OCI-LY1 (cell line): ENCODE measurements at regions not wholly inside any gene's neighbourhood (a gene's known extent, or its start where the extent isn't known, plus 50 kb on each side); places are given as distances from the start of the nearest gene placed in this dataset.

Experiments
- H2AFZ ChIP-seq: fragments of 200-600 bp; sonication (generic), shearing (Covaris generic); 2 replicates; pipeline ENCODE4 v1.6.0; 2014; ENCODE audit warnings: antibody characterized with exemption, mild to moderate bottlenecking, low read length
- H3F3A ChIP-seq: fragments of 200-600 bp; sonication (generic), shearing (Covaris generic); 2 replicates; pipeline ENCODE4 v1.6.0; 2014; ENCODE audit warnings: mild to moderate bottlenecking, antibody characterized with exemption, low read length, moderate library complexity; ENCODE audit not compliant: insufficient read depth
- H3K27ac ChIP-seq: fragments of 200-600 bp; sonication (generic); 2 replicates; pipeline ENCODE4 v1.5.1; 2014; ENCODE audit warnings: low read length, mixed run types, mild to moderate bottlenecking, low read depth; ENCODE audit not compliant: poor library complexity, severe bottlenecking
- H3K27me3 ChIP-seq: fragments of 200-600 bp; sonication (generic); 2 replicates; pipeline ENCODE4 v1.6.0; 2014; ENCODE audit warnings: antibody characterized with exemption, mild to moderate bottlenecking, low read length, moderate library complexity; ENCODE audit not compliant: insufficient read depth
- H3K36me3 ChIP-seq: fragments of 200-600 bp; sonication (generic); 2 replicates; pipeline ENCODE4 v1.6.1; 2014; ENCODE audit warnings: mild to moderate bottlenecking, antibody characterized with exemption, low read length, moderate library complexity, mixed read lengths; ENCODE audit not compliant: insufficient read depth
- H3K4me1 ChIP-seq: fragments of 200-600 bp; sonication (generic); 2 replicates; pipeline ENCODE4 v1.5.1; 2014; ENCODE audit warnings: mild to moderate bottlenecking, low read length, moderate library complexity; ENCODE audit not compliant: insufficient read depth, severe bottlenecking
- H3K4me2 ChIP-seq: fragments of 200-600 bp; sonication (generic), shearing (Covaris generic); 2 replicates; pipeline ENCODE4 v1.6.1; 2014; ENCODE audit warnings: low read length
- H3K4me3 ChIP-seq: fragments of 200-600 bp; sonication (generic); 2 replicates; pipeline ENCODE4 v1.5.1; 2014; ENCODE audit warnings: low read length, low read depth, mild to moderate bottlenecking, mixed read lengths; ENCODE audit not compliant: poor library complexity, severe bottlenecking
- H3K79me2 ChIP-seq: fragments of 200-600 bp; shearing (Covaris generic); 2 replicates; pipeline ENCODE4 v1.6.1; 2016; ENCODE audit warnings: mixed run types, low read length, mixed read lengths; ENCODE audit not compliant: insufficient read depth
- H3K9ac ChIP-seq: fragments of 200-600 bp; sonication (generic), shearing (Covaris generic); 2 replicates; pipeline ENCODE4 v1.6.1; 2014; ENCODE audit warnings: mild to moderate bottlenecking, low read length, mixed read lengths
- H3K9me2 ChIP-seq: fragments of 200-600 bp; sonication (generic), shearing (Covaris generic); 2 replicates; pipeline ENCODE4 v1.6.1; 2014; ENCODE audit warnings: low read depth, mild to moderate bottlenecking, low read length, mixed read lengths
- H3K9me3 ChIP-seq: fragments of 200-600 bp; shearing (Covaris generic); 2 replicates; pipeline ENCODE4 v1.6.1; 2014; ENCODE audit warnings: low read length, mixed read lengths
- H4K20me1 ChIP-seq: fragments of 200-600 bp; sonication (generic), shearing (Covaris generic); 2 replicates; pipeline ENCODE4 v1.6.0; 2016; ENCODE audit warnings: mild to moderate bottlenecking, low read length; ENCODE audit not compliant: insufficient read depth
- CTCF ChIP-seq: fragments of 200-600 bp; sonication (generic), shearing (Covaris generic); IDR thresholded peaks from 2 replicates; pipeline ENCODE4 v1.5.1; 2017; ENCODE audit warnings: mild to moderate bottlenecking, antibody characterized with exemption, low read length, moderate library complexity, mixed read lengths
- EZH2 ChIP-seq: fragments of 200-600 bp; sonication (generic), shearing (Covaris generic); IDR thresholded peaks from 2 replicates; pipeline ENCODE4 v1.8.0; 2017; ENCODE audit warnings: borderline replicate concordance, mixed run types, mild to moderate bottlenecking, antibody characterized with exemption, low read length, moderate library complexity, mixed read lengths

GRCh38 chr11:10920875-10921274, 63.0 kb upstream of the ZBED5 start:
- H3K36me3 ChIP-seq: no peaks in the 10 kb centered on the region
- no peak overlapping the region for H3K27ac ChIP-seq
- no peak overlapping the region for H3K4me3 ChIP-seq
- peaks cover 3% of the 10 kb centered on the region; the same call in 1 of the 2 replicates for H3K9me3 ChIP-seq
- no peaks in the 10 kb centered on the region for H3K4me1 ChIP-seq
- no peak overlapping the region for H2AFZ ChIP-seq
- no peaks in the 10 kb centered on the region for H3F3A ChIP-seq
- TF ChIP-seq EZH2 (no peak), CTCF (no peak)
- no peak overlapping the region for H3K9ac ChIP-seq
- H4K20me1 ChIP-seq: no peaks in the 10 kb centered on the region
- H3K4me2 ChIP-seq: no peak overlapping the region
- no peaks in the 10 kb centered on the region for H3K79me2 ChIP-seq
- H3K9me2 ChIP-seq: no peaks in the 10 kb centered on the region
- no peaks in the 10 kb centered on the region for H3K27me3 ChIP-seq

GRCh38 chr11:10920205-10920604, 62.4 kb upstream of the ZBED5 start:
- Histone ChIP-seq H3F3A (no peaks in the 10 kb centered on the region), H3K27me3 (no peaks in the 10 kb centered on the region), H3K9ac (no peak overlapping the region), H3K9me2 (no peaks in the 10 kb centered on the region), H4K20me1 (no peaks in the 10 kb centered on the region), H2AFZ (no peak overlapping the region), H3K27ac (no peak overlapping the region), H3K4me2 (no peak overlapping the region), H3K9me3 (peaks cover 3% of the 10 kb centered on the region; the same call in 1 of the 2 replicates), H3K79me2 (no peaks in the 10 kb centered on the region), H3K4me1 (no peaks in the 10 kb centered on the region), H3K36me3 (no peaks in the 10 kb centered on the region), H3K4me3 (no peak overlapping the region)
- TF ChIP-seq CTCF: no peak

GRCh38 chr11:10918698-10919097, 60.8 kb upstream of the ZBED5 start:
- no peaks in the 10 kb centered on the region for H3K79me2 ChIP-seq
- H3K4me3 ChIP-seq: no peak overlapping the region
- H3K4me1 ChIP-seq: no peaks in the 10 kb centered on the region
- H3K9me3 ChIP-seq: peaks cover 3% of the 10 kb centered on the region; the same call in 1 of the 2 replicates
- no peaks in the 10 kb centered on the region for H3F3A ChIP-seq
- no peak for TF ChIP-seq EZH2
- no peak for TF ChIP-seq CTCF
- no peak overlapping the region for H3K9ac ChIP-seq
- no peak overlapping the region for H3K27ac ChIP-seq
- H3K27me3 ChIP-seq: no peaks in the 10 kb centered on the region
- no peak overlapping the region for H2AFZ ChIP-seq
- H3K4me2 ChIP-seq: no peak overlapping the region
- H4K20me1 ChIP-seq: no peaks in the 10 kb centered on the region
- H3K36me3 ChIP-seq: no peaks in the 10 kb centered on the region
- no peaks in the 10 kb centered on the region for H3K9me2 ChIP-seq
